HepG2 (cell line): ENCODE measurements at regions not wholly inside any gene's neighbourhood (a gene's known extent, or its start where the extent isn't known, plus 50 kb on each side); places are given as distances from the start of the nearest gene placed in this dataset.

Source experiments
- ATAC-seq: fragments of 200-7000 bp; cut with Tn5 transposase; 3 replicates; pipeline ENCODE4 v1.9.1; 2020; ENCODE audit warnings: mild to moderate bottlenecking, moderate library complexity
- BruUV-seq: library from RNA; stranded (reverse); fragments of 400-500 nt; replicated peaks from 2 replicates; lab custom pipeline; 2021; lab: Mats Ljungman, UMichigan
- CTCF ChIA-PET: fragments of 300-600 bp; formaldehyde crosslinking; extraction: SDS; loops from one replicate; lab custom pipeline; 2021; ENCODE audit warnings: low total read pairs, inconsistent platforms, low intra/inter-chr PET ratio; lab: Yijun Ruan, JAX
- POLR2A ChIA-PET: fragments of 350-600 bp; sonication (Branson Sonifier 250); formaldehyde crosslinking; loops from one replicate; lab custom pipeline; 2020; ENCODE audit warnings: antibody characterized with exemption, inconsistent platforms; lab: Yijun Ruan, JAX
- DNase-seq: peaks from one replicate; pipeline ENCODE4 v3.0.0-alpha.2; 2015; ENCODE audit warnings: low spot score
- FAIRE-seq: peaks from 3 replicates; lab custom pipeline; 2011; peaks lifted over from hg19 to GRCh38; lab: Jason Lieb, UNC
- H2AFZ ChIP-seq: one replicate; pipeline ENCODE4 v1.6.1; 2011; ENCODE audit warnings: low read length, inconsistent platforms
- H3K27ac ChIP-seq: fragments of 300-600 bp; 3 replicates; pipeline ENCODE4 v1.8.0; 2011; ENCODE audit warnings: mixed run types, mild to moderate bottlenecking, mixed read lengths, low read length, inconsistent platforms; ENCODE audit not compliant: insufficient read depth; ENCODE audit errors: extremely low read length
- H3K27me3 ChIP-seq, 2 experiments: fragments of 200-600 bp in 1 of 2; 2 replicates in 1 of 2; 3 replicates in 1 of 2; pipeline versions ENCODE4 v1.6.0 to v1.8.0; 2011; ENCODE audit warnings: low read length in 2 of 2, mild to moderate bottlenecking in 2 of 2, moderate library complexity in 2 of 2, inconsistent platforms in 1 of 2; ENCODE audit not compliant: insufficient read depth in 2 of 2, control insufficient read depth in 1 of 2
- H3K36me3 ChIP-seq, 2 experiments: fragments of 200-600 bp in 1 of 2; replicated peaks in 1 of 2; 2 replicates in 1 of 2; 3 replicates in 1 of 2; pipeline versions ENCODE4 v1.5.1 to v1.8.0; 2011; ENCODE audit warnings: low read length in 2 of 2, inconsistent platforms in 1 of 2; ENCODE audit not compliant: insufficient read depth in 2 of 2, control insufficient read depth in 1 of 2
- H3K4me1 ChIP-seq: 2 replicates; pipeline ENCODE4 v1.5.1; 2012; ENCODE audit warnings: low read length, inconsistent platforms; ENCODE audit not compliant: insufficient read depth
- H3K4me2 ChIP-seq: 2 replicates; pipeline ENCODE4 v1.6.0; 2011; ENCODE audit warnings: low read depth, low read length, inconsistent platforms
- H3K4me3 ChIP-seq, 3 experiments: fragments of 200-600 bp in 1 of 3; sonication (generic), shearing (Covaris generic) in 1 of 3; replicated peaks in 1 of 3; 2 replicates each; pipeline ENCODE4 v1.5.1; 2011 to 2016; ENCODE audit warnings: low read length in 3 of 3, inconsistent platforms in 2 of 3, low read depth in 2 of 3, mild to moderate bottlenecking in 2 of 3, control low read depth in 1 of 3, mixed read lengths in 1 of 3; ENCODE audit not compliant: insufficient read depth in 1 of 3
- H3K79me2 ChIP-seq: one replicate; pipeline ENCODE4 v1.6.1; 2011; ENCODE audit warnings: low read length, inconsistent platforms; ENCODE audit not compliant: insufficient read depth
- H3K9ac ChIP-seq: 2 replicates; pipeline ENCODE4 v1.6.0; 2011; ENCODE audit warnings: mild to moderate bottlenecking, low read depth, low read length, inconsistent platforms; ENCODE audit not compliant: insufficient read depth
- H3K9me3 ChIP-seq: 2 replicates; pipeline ENCODE4 v1.5.1; 2012; ENCODE audit warnings: mild to moderate bottlenecking, low read length
- H4K20me1 ChIP-seq: 2 replicates; pipeline ENCODE4 v1.6.0; 2011; ENCODE audit warnings: inconsistent platforms, mild to moderate bottlenecking, low read length, moderate library complexity; ENCODE audit not compliant: insufficient read depth
- ARNT ChIP-seq: fragments of 450-650 bp; IDR thresholded peaks from 2 replicates; pipeline ENCODE4 v1.6.1; 2017
- ARNT2 ChIP-seq: sonication (generic); formaldehyde crosslinking; IDR thresholded peaks from 2 replicates; pipeline ENCODE4 v1.8.0; 2022; ENCODE audit warnings: mild to moderate bottlenecking, low read depth, missing genetic modification reagents, moderate library complexity
- KDM1A ChIP-seq: IDR thresholded peaks from 2 replicates; pipeline ENCODE4 v1.6.1; 2016; ENCODE audit warnings: missing compliant biosample characterization
- SP1 ChIP-seq, 2 experiments: fragments of 450-650 bp in 1 of 2; sonication (generic) in 1 of 2; formaldehyde crosslinking in 1 of 2; IDR thresholded peaks; 2 replicates each; pipeline versions ENCODE4 v1.4.0 to v1.6.1; 2016 to 2020; ENCODE audit warnings: missing genetic modification reagents in 1 of 2
- ZNF335 ChIP-seq: sonication (generic); formaldehyde crosslinking; IDR thresholded peaks from 2 replicates; pipeline ENCODE4 v1.4.0; 2020; ENCODE audit warnings: missing genetic modification reagents
- ZNF562 ChIP-seq: sonication (generic); formaldehyde crosslinking; IDR thresholded peaks from 2 replicates; pipeline ENCODE4 v1.8.0; 2022; ENCODE audit warnings: missing genetic modification reagents, borderline replicate concordance
- WGBS: methylation state at CpG from one replicate; pipeline ENCODE4 v1.1.6; 2017; ENCODE audit warnings: low lambda C conversion rate; 5-methylcytosine and 5-hydroxymethylcytosine counted together
- in situ Hi-C: cut with HindIII; loops from 2 replicates; pipeline ENCODE4 v1.10.0; 2017; ENCODE audit warnings: low pct_unique_long_range_greater_than_20kb; ENCODE audit not compliant: extremely low pct_ligation_motif_present
- intact Hi-C: fragments of 100-400 bp; cut with micrococcal nuclease; formaldehyde crosslinking; loops from one replicate; pipeline ENCODE4 v1.10.0; 2022; ENCODE audit not compliant: unreplicated experiment
- TF ChIP-seq, protein P1 (sequence below): sonication (generic); formaldehyde crosslinking; IDR thresholded peaks from 2 replicates; pipeline ENCODE4 v1.8.1; 2023; ENCODE audit warnings: missing genetic modification reagents, inconsistent platforms, borderline replicate concordance
- TF ChIP-seq, protein P2 (sequence below): sonication (generic); formaldehyde crosslinking; IDR thresholded peaks from 2 replicates; pipeline ENCODE4 v1.8.1; 2022; ENCODE audit warnings: low read depth, mild to moderate bottlenecking, missing genetic modification reagents
- TF ChIP-seq, protein P3 (sequence below): sonication (generic); formaldehyde crosslinking; IDR thresholded peaks from 2 replicates; pipeline ENCODE4 v1.8.1; 2023; ENCODE audit warnings: mild to moderate bottlenecking, missing genetic modification reagents

DNA sequence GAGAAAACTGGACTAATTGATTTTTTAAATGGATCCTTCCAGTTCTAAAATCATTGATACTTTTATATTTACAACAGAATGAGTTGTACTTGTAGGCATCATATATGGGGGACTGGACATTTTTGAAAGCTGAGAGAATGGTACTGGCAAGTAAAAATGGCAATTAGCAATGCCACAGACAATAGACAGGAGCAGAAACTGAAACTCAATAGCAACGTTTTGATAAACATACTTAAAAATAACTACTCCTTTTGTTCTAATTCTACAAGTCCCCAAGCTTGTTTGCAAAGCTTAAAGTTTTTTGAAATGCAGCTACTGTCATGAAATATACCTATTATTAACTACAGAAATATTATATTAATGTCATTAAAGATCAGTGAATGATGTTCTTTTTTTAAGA, 52.8 kb upstream of the FBXL7 start:
- BruUV-seq, result no TSS peak
- H3K79me2 ChIP-seq, result no peaks in the 10 kb centered on the region
- FAIRE-seq (no peak), ATAC-seq (no peak), DNase-seq (no peak)
- no peaks in the 10 kb centered on the region for H3K27me3 ChIP-seq
- no peaks in the 10 kb centered on the region for H3K36me3 ChIP-seq
- no peaks in the 10 kb centered on the region for H3K4me1 ChIP-seq
- H3K9me3 ChIP-seq, result peaks cover 14% of the 10 kb centered on the region
- H3K27ac ChIP-seq, result no peak overlapping the region
- H3K9ac ChIP-seq, result no peak overlapping the region
- no peak overlapping the region for H2AFZ ChIP-seq
- H3K4me2 ChIP-seq, result no peak overlapping the region
- TF ChIP-seq ZNF562 (CRISPR knock-in tag), result no peak
- TF ChIP-seq, protein P1, sequence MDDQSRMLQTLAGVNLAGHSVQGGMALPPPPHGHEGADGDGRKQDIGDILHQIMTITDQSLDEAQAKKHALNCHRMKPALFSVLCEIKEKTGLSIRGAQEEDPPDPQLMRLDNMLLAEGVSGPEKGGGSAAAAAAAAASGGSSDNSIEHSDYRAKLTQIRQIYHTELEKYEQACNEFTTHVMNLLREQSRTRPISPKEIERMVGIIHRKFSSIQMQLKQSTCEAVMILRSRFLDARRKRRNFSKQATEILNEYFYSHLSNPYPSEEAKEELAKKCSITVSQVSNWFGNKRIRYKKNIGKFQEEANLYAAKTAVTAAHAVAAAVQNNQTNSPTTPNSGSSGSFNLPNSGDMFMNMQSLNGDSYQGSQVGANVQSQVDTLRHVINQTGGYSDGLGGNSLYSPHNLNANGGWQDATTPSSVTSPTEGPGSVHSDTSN, result no peak
- TF ChIP-seq, protein P2, sequence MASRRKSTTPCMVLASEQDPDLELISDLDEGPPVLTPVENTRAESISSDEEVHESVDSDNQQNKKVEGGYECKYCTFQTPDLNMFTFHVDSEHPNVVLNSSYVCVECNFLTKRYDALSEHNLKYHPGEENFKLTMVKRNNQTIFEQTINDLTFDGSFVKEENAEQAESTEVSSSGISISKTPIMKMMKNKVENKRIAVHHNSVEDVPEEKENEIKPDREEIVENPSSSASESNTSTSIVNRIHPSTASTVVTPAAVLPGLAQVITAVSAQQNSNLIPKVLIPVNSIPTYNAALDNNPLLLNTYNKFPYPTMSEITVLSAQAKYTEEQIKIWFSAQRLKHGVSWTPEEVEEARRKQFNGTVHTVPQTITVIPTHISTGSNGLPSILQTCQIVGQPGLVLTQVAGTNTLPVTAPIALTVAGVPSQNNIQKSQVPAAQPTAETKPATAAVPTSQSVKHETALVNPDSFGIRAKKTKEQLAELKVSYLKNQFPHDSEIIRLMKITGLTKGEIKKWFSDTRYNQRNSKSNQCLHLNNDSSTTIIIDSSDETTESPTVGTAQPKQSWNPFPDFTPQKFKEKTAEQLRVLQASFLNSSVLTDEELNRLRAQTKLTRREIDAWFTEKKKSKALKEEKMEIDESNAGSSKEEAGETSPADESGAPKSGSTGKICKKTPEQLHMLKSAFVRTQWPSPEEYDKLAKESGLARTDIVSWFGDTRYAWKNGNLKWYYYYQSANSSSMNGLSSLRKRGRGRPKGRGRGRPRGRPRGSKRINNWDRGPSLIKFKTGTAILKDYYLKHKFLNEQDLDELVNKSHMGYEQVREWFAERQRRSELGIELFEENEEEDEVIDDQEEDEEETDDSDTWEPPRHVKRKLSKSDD (CRISPR knock-in tag), result no peak
- TF ChIP-seq ARNT, result no peak
- no peak for TF ChIP-seq SP1 (IDR thresholded peaks at IDR 0.05)
- no peak for TF ChIP-seq SP1 (CRISPR knock-in tag; IDR thresholded peaks at IDR 0.05)
- ChIA-PET POLR2A (no interaction called here), CTCF (no interaction called here)
- in situ Hi-C loops, result no loop called here
- H4K20me1 ChIP-seq, result no peaks in the 10 kb centered on the region
- intact Hi-C loops, result no loop called here
- H3K4me3 ChIP-seq, result no peak overlapping the region
- 0% methylated on average over 1 of the region's 1 CpG for WGBS

DNA sequence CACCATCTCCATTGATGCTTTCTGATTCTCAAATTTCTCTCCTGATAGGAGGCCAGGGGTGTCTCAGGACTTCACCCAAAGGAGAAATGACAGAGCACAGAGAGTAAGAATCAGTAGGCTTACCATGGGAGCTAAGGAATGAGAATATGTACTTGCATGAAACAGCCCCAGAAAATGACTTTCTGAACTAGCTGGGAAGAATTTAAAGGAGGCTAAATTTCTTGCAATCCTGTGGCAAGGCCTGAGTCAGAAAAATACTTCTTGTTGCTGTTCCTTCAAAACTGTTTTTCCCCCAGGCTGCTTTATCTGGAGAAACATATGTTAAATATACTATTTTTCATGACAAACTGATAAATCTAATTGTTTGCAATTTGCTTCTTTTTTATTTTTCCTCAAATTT, 53.4 kb upstream of the FBXL7 start:
- H3K36me3 ChIP-seq, result no peaks in the 10 kb centered on the region
- ChIA-PET POLR2A (no interaction called here), CTCF (no interaction called here)
- in situ Hi-C loops, result no loop called here
- H3K79me2 ChIP-seq, result no peaks in the 10 kb centered on the region
- H3K9ac ChIP-seq, result no peak overlapping the region
- no peak overlapping the region for H3K4me2 ChIP-seq
- H3K4me3 ChIP-seq, result no peak overlapping the region
- no peaks in the 10 kb centered on the region for H3K4me1 ChIP-seq
- BruUV-seq, result no TSS peak
- DNase-seq (no peak), ATAC-seq (no peak), FAIRE-seq (no peak)
- peaks cover 14% of the 10 kb centered on the region for H3K9me3 ChIP-seq
- H4K20me1 ChIP-seq, result no peaks in the 10 kb centered on the region
- no peak overlapping the region for H2AFZ ChIP-seq
- H3K27ac ChIP-seq, result no peak overlapping the region
- intact Hi-C loops, result no loop called here
- H3K27me3 ChIP-seq, result no peaks in the 10 kb centered on the region
- TF ChIP-seq ZNF335 (CRISPR knock-in tag) (no peak), ARNT2 (CRISPR knock-in tag) (no peak), KDM1A (no peak)
- TF ChIP-seq, protein P3, sequence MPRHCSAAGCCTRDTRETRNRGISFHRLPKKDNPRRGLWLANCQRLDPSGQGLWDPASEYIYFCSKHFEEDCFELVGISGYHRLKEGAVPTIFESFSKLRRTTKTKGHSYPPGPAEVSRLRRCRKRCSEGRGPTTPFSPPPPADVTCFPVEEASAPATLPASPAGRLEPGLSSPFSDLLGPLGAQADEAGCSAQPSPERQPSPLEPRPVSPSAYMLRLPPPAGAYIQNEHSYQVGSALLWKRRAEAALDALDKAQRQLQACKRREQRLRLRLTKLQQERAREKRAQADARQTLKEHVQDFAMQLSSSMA (CRISPR knock-in tag), result no peak
